ENCODE measurements at regions not wholly inside any gene's neighbourhood (a gene's known extent, or its start where the extent isn't known, plus 50 kb on each side); places are given as distances from the start of the nearest gene placed in this dataset.

- no peak for DNase-seq (ENCODE audit: low read depth in 3 of 3)
These were observed 111.8 kb upstream of the ZNF438 start for GRCh38 chr10:31143331-31143935.

- DNase-seq (ENCODE audit: low read depth in 3 of 3) = no peak
These were observed 114.3 kb upstream of the ZNF438 start for GRCh38 chr10:31145986-31146385.

- no peak for DNase-seq (ENCODE audit: low read depth in 3 of 3)
These were observed 115.0 kb upstream of the ZNF438 start for GRCh38 chr10:31146491-31147209.

GRCh38 chr10:31147210-31147608, 115.5 kb upstream of the ZNF438 start:
- DNase-seq (ENCODE audit: low read depth in 3 of 3) = no peak

DNA sequence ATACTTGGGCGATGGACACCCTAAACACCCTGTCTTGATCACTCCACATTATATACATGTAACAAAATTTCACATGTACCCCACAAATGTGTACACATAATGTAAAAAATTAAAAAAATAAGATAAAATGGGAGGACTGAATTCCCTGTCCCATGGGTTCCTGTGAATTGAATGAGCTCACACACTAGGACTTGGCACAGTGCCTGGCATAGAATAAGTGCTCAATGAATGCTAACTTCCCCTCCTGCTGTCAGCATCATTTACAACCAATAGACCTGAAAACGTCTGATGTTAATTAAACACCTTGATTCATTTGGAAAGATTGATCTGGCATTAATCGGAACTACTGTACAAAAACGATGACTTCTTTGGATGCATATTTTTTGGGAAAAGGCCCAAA, 117.3 kb upstream of the ZNF438 start:
- no peak for DNase-seq (ENCODE audit: low read depth in 3 of 3)

DNA sequence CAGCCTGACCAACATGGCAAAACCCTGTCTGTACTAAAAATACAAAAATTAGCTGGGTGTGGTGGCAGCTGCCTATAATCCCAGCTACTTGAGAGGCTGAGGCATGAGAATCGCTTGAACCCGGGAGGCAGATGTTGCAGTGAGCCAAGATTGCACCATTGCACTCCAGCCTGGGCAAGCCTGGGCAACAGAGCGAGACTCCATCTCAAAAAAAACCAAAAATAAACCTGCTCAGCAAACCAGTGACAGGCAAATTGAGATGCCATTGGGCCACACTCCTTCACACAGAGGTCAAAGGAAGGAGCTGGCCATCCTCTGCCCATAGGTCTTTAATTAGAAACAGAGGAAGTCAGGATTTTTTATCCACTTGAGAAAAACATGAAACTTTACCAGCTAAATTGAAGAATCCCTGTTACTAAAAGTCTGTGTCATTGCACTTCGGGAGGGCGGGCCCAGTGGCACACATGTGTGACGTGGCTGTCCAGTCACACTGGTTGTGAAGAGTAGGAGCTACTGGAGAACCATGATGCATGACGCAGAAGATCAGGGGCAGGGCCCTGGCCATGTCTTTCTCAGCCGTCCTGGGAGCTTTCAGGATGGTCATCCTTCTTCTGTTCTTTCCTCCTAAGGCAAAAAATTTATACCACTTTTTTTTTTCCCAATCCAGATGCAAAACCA, 118.3 kb upstream of the ZNF438 start:
- no peak for DNase-seq (ENCODE audit: low read depth in 3 of 3)

DNA sequence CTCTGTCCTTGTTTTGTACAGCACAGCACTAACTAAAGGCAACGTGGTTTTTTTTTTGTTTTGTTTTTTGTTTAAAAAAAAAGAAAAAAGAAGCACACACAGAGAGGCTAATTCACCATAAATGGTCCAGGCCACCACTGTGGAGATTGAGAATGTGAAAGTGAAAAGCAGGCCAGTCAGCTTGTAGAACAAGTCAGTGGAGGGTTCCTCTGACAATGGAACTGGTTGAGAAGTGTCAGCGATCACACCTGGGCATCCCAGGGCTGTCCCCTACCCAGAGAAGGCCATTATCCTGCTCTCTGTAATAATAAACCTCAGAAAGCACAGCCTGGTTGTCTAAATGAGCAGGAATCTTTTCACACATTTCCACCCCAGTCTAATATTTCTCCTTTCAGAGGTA, 119.6 kb upstream of the ZNF438 start:
- no peak for DNase-seq (ENCODE audit: low read depth in 3 of 3)

- DNase-seq (ENCODE audit: low read depth in 3 of 3) = no peak
These were observed 120.9 kb upstream of the ZNF438 start for GRCh38 chr10:31152421-31153135.

GRCh38 chr10:31153161-31153560, 121.5 kb upstream of the ZNF438 start:
- no peak for DNase-seq (ENCODE audit: low read depth in 3 of 3)

DNA sequence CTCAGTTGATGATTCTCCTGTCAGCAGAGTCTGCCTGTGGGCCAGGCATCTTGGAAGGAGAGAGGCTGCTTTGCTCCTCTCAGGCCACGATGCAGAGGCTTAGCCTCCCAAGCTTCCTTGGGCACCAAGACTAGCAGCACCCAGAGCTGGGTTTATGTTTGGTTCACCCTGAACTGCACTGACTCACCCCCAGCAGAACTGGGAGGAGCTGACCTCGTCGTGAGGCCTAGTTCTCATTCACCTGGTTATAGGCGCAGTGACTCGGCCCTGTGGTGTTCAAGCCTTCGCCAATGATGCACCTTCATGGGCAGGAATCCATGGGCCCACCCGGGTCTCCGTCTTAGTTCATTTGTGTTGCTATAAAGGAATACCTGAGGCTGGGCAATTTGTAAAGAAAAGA, 122.0 kb upstream of the ZNF438 start:
- DNase-seq (ENCODE audit: low read depth in 3 of 3) = no peak

DNA sequence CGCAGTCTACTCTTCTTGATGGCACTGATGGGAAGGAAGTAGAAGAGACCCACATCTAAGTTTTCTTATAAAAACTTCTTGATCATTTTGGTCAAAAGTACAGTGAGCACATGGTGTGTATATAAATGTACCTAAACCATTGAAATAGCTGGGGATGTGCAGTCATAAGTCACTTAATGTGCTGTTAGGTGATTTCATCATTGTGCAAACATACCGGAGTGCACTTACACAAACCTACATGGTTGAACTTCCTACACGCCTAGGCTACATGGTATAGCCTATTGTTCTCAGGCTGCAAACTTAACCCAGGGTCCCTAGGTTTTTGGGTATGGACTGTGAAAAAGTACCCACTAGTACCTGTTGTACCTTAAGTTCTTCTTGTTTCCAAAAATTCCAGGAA, 123.3 kb upstream of the ZNF438 start:
- DNase-seq (ENCODE audit: low read depth in 3 of 3) = no peak

DNA sequence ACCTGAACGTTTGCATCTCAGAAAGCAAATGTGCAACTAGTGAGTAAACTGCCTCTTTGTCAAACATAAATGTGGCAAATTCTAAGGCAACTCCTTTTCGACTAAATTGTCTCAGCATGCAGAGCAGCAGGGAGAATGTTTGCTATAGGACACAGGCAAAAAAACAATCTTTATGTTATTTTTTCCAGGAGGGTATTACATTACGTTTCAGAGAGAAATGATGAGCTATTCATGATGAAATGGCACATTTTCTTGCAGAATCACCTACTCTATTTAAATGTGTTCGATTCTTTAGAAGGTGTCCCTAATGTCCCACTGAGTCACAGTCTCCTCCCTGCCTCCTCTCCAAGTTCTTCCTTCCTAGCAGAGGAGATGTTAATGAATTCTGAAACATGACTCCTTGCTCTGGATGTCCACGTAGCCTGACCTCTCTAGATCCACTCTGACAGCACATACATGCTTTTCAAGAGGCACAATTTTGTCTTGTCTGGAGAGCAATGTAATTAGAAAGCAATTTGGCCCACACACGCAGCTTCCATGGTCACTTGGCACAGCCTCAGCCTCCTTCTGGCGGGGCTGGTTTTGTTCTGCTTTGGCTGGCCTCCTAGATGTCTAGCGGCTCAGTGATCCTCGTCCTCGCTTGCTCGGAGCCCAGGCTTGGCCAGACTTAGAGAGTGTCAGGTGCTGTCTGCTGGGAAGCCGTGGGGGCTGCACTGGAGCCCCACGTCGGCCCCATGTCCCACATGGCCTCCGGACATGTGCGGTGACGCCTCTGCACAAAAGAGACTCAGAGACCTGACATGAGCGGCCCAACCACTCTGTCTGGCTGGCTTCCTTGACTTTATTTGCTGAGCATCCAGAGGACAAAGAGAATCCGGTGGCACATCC, 125.7 kb upstream of the ZNF438 start:
- no peak for DNase-seq (ENCODE audit: low read depth in 3 of 3)

GRCh38 chr10:31158011-31158658, 126.5 kb upstream of the ZNF438 start:
- DNase-seq (ENCODE audit: low read depth in 3 of 3) = no peak

DNA sequence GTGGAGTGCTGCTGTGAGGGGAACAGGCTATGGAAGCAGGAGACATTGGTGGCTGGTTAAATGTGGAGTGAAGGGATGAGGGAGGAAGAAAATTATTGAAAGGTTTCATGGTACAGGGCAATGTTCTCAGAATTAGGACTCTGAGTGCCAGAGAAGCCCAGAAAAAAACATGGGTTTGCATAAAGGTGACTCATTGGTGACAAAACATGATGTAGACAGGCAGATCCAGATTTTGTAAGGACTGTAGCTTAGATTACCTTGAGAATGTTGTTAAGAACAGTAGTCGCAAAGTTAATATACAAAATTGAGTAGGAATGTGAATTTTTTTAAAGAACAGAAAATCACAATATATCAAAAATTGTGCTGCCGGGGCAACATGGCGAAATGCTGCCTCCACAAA, 134.9 kb upstream of the ZNF438 start:
- no peak for DNase-seq (ENCODE audit: low read depth in 3 of 3)

DNA sequence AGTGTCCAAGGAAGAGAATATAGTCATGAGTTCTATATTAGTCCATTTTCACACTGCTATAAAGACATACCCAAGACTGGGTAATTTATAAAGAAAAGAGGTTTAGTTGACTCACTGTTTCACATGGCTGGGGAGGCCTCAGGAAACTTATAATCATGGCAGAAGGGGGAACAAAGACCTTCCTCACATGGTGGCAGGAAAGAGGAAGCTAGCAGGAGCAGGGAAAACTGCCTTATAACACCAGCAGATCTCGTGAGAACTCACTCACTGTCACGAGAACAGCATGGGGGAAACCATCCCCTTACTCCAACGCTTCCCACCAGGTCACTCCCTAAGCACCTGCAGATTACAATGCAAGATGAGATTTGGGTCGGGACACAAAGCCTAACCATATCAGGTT, 139.0 kb upstream of the ZNF438 start:
- no peak for DNase-seq (ENCODE audit: low read depth in 3 of 3)

GRCh38 chr10:31171402-31172083, 139.9 kb upstream of the ZNF438 start:
- no peak for DNase-seq (ENCODE audit: low read depth in 3 of 3)

DNA sequence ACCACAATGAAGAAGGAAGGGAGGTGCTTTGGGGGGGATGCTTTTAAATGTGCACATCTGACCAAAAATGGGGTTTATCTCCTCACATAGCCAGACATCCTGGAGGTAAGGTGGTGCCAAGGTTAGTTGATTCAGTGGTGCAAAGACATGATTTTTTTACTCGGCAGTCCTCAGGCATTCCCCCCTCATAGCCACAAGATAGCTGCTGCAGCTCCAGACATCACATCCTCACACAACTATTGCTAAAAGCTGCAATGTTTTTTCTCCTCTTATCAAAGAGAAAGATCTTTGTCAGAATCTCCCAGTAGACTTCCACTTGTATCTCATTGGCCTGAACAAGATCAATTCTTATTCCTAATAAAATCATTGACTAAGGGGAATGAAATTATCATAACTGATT, 141.3 kb upstream of the ZNF438 start:
- no peak for DNase-seq (ENCODE audit: low read depth in 3 of 3)

DNA sequence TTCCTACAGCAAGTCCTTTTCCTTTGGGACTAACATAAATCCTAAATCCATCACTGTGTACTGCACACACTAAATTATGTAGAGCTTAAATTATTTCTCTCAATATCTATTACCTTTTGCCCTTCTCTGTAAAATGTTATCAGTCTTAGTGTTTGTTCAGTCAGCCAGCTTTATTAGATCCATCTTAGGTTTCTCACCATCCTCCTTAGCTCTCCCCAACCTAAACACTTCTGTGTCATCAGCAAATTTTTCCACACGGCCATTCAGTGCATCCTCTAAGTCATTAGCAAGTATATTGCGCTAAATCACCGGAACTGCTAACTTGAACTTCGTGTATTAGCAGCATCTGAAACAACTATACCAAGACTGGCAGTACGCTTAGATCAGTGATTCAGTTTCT, 142.1 kb upstream of the ZNF438 start:
- DNase-seq (ENCODE audit: low read depth in 3 of 3) = no peak

- DNase-seq (ENCODE audit: low read depth in 3 of 3) = no peak
These were observed 139.8 kb upstream of the ZEB1 start for GRCh38 chr10:31179091-31179680.
